B cell (primary cell): ENCODE measurements at regions not wholly inside any gene's neighbourhood (a gene's known extent, or its start where the extent isn't known, plus 50 kb on each side); places are given as distances from the start of the nearest gene placed in this dataset.

ENCODE experiments used
- ATAC-seq: fragments of 200-7000 bp; cut with Tn5 transposase; one replicate; pipeline ENCODE4 v1.10.0; 2021; ENCODE audit warnings: low read depth, mild to moderate bottlenecking, moderate number of reproducible peaks, moderate library complexity
- CTCF ChIA-PET: fragments of 350-600 bp; sonication (Branson Sonifier 250); formaldehyde crosslinking; loops from one replicate; lab custom pipeline; 2021; ENCODE audit warnings: antibody characterized with exemption, inconsistent platforms; lab: Charles Lee
- POLR2A ChIA-PET: fragments of 350-600 bp; sonication (Branson Sonifier 250); formaldehyde crosslinking; loops from one replicate; lab custom pipeline; 2021; ENCODE audit warnings: antibody characterized with exemption; lab: Charles Lee
- DNase-seq: peaks from one replicate; pipeline ENCODE4 v3.0.0; 2013
- H2AFZ ChIP-seq: 2 replicates; pipeline ENCODE4 v1.6.1; 2012; ENCODE audit warnings: mild to moderate bottlenecking, low read depth, low read length; ENCODE audit not compliant: insufficient read depth, poor library complexity, severe bottlenecking
- H3K27ac ChIP-seq, 2 donors: 1 replicate in 1 of 2; 2 replicates in 1 of 2; pipeline ENCODE4 v1.5.1; 2012 to 2013; ENCODE audit warnings: low read length in 2 of 2, mild to moderate bottlenecking in 2 of 2, moderate library complexity in 1 of 2
- H3K27me3 ChIP-seq, 4 experiments: fragments of 200-600 bp in 1 of 4; sonication (generic) in 1 of 4; replicated peaks in 1 of 4; 1 replicate in 2 of 4; 2 replicates in 2 of 4; pipeline versions ENCODE4 v1.6.1 to v1.7.0; 2013 to 2016; ENCODE audit warnings: low read length in 3 of 4, mild to moderate bottlenecking in 2 of 4, mixed read lengths in 1 of 4, moderate library complexity in 1 of 4; ENCODE audit not compliant: insufficient read depth in 4 of 4, control insufficient read depth in 3 of 4; ENCODE audit errors: control extremely low read depth in 1 of 4
- H3K36me3 ChIP-seq, 2 experiments: replicated peaks in 1 of 2; 1 replicate in 1 of 2; 2 replicates in 1 of 2; pipeline versions ENCODE4 v1.6.1 to v1.7.1; 2013; ENCODE audit warnings: low read length in 1 of 2; ENCODE audit not compliant: insufficient read depth in 2 of 2, control insufficient read depth in 1 of 2; ENCODE audit errors: control extremely low read depth in 1 of 2, extremely low read depth in 1 of 2
- H3K4me1 ChIP-seq, 2 donors: fragments of 200-600 bp in 1 of 2; sonication (generic) in 1 of 2; 1 replicate in 1 of 2; 2 replicates in 1 of 2; pipeline versions ENCODE4 v1.5.1 to v1.6.1; 2013 to 2017; ENCODE audit warnings: low read length in 2 of 2; ENCODE audit not compliant: control insufficient read depth in 2 of 2, insufficient read depth in 2 of 2
- H3K4me2 ChIP-seq: replicated peaks from 2 replicates; pipeline ENCODE3; 2012; ENCODE audit warnings: mild to moderate bottlenecking, low read depth, low read length; ENCODE audit not compliant: poor library complexity, severe bottlenecking
- H3K4me3 ChIP-seq, 5 experiments: fragments of 200-600 bp in 1 of 5; sonication (generic) in 1 of 5; 1 replicate in 3 of 5; 2 replicates in 2 of 5; pipeline versions ENCODE4 v1.5.1 to v1.7.0; 2011 to 2016; ENCODE audit warnings: low read length in 4 of 5, mild to moderate bottlenecking in 4 of 5, low read depth in 2 of 5, control low read depth in 1 of 5, moderate library complexity in 1 of 5; ENCODE audit not compliant: insufficient read depth in 1 of 5; ENCODE audit errors: control extremely low read depth in 1 of 5, extremely low read depth in 1 of 5
- H3K79me2 ChIP-seq: fragments of 200-600 bp; sonication (generic); one replicate; pipeline ENCODE4 v1.6.0; 2016; ENCODE audit warnings: low read length; ENCODE audit not compliant: control insufficient read depth, insufficient read depth
- H3K9ac ChIP-seq: fragments of 200-600 bp; sonication (generic); 2 replicates; pipeline ENCODE4 v1.6.1; 2017; ENCODE audit warnings: mild to moderate bottlenecking, low read length, moderate library complexity
- H3K9me3 ChIP-seq, 3 donors: one replicate each; pipeline versions ENCODE4 v1.6.1 to v1.7.1; 2013; ENCODE audit warnings: low read length in 2 of 3; ENCODE audit not compliant: control insufficient read depth in 2 of 3, insufficient read depth in 1 of 3; ENCODE audit errors: control extremely low read depth in 1 of 3
- H4K20me1 ChIP-seq: 2 replicates; pipeline ENCODE4 v1.6.0; 2012; ENCODE audit warnings: mild to moderate bottlenecking, low read length; ENCODE audit not compliant: insufficient read depth, control insufficient read depth, poor library complexity, severe bottlenecking
- H3K27ac Mint-ChIP-seq: one replicate; pipeline ENCODE4 v1.8.0; 2021; ENCODE audit warnings: mixed read lengths
- H3K27me3 Mint-ChIP-seq: one replicate; pipeline ENCODE4 v1.8.0; 2021; ENCODE audit warnings: mixed read lengths
- H3K4me1 Mint-ChIP-seq: one replicate; pipeline ENCODE4 v1.8.0; 2021; ENCODE audit warnings: mixed read lengths
- H3K4me3 Mint-ChIP-seq: one replicate; pipeline ENCODE4 v1.8.0; 2021; ENCODE audit warnings: mixed read lengths
- H3K9me3 Mint-ChIP-seq: one replicate; pipeline ENCODE4 v1.8.0; 2022; ENCODE audit warnings: mixed read lengths; ENCODE audit not compliant: insufficient read depth
- EZH2 ChIP-seq: IDR thresholded peaks from 2 replicates; pipeline ENCODE4 v1.6.1; 2012; ENCODE audit warnings: borderline replicate concordance, low read depth, mild to moderate bottlenecking, moderate library complexity, low read length; ENCODE audit not compliant: insufficient read depth, poor library complexity, severe bottlenecking
- WGBS: methylation state at CpG from one replicate; pipeline ENCODE4 v1.1.5; 2013; ENCODE audit warnings: missing lambda C conversion rate; ENCODE audit not compliant: insufficient coverage; 5-methylcytosine and 5-hydroxymethylcytosine counted together
- intact Hi-C: fragments of 100-400 bp; cut with micrococcal nuclease; formaldehyde crosslinking; loops from one replicate; pipeline ENCODE4 v1.10.0; 2022
- TF ChIP-seq, protein P1 (sequence below): fragments of 200-600 bp; IDR thresholded peaks from one replicate; pipeline ENCODE4 v1.8.0; 2022; ENCODE audit warnings: antibody characterized with exemption, mild to moderate bottlenecking

DNA sequence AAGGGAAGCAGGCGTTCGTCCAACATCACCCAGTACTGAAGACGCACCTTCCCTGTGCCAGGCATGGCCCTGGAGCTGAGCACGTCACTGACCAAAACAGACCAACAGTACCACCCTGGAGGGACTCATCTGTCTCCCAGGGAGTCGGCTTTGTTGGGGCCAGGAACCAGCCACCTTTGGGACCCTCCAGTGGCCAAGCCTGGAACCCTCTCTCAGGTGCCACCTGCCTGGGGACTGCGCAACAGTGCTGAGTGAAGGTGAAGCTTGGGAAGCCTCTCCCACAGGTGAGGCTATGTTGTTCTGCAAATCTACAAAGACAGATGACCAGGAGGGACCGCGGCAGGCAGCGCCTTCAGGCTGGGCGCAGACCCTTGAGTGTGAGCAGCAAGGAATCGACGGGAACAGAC is 91.4 kb upstream of the OTOS start:
- H3K27me3 ChIP-seq: peaks cover 0 to 13% (median 2%) of the 10 kb centered on the region in 4 experiments
- ChIA-PET POLR2A (no interaction called here), CTCF (interaction anchor here (1.6 kb wide), 1 partner anchor 13 kb away, joined by 6 read pairs; no protein-coding TSS in a partner anchor)
- H3K4me3 ChIP-seq: no peak overlapping the region
- no peak overlapping the region for H3K9ac ChIP-seq
- no peaks in the 10 kb centered on the region for H3K79me2 ChIP-seq
- H3K36me3 ChIP-seq: no peaks in the 10 kb centered on the region
- TF ChIP-seq EZH2: no peak
- TF ChIP-seq, protein P1, sequence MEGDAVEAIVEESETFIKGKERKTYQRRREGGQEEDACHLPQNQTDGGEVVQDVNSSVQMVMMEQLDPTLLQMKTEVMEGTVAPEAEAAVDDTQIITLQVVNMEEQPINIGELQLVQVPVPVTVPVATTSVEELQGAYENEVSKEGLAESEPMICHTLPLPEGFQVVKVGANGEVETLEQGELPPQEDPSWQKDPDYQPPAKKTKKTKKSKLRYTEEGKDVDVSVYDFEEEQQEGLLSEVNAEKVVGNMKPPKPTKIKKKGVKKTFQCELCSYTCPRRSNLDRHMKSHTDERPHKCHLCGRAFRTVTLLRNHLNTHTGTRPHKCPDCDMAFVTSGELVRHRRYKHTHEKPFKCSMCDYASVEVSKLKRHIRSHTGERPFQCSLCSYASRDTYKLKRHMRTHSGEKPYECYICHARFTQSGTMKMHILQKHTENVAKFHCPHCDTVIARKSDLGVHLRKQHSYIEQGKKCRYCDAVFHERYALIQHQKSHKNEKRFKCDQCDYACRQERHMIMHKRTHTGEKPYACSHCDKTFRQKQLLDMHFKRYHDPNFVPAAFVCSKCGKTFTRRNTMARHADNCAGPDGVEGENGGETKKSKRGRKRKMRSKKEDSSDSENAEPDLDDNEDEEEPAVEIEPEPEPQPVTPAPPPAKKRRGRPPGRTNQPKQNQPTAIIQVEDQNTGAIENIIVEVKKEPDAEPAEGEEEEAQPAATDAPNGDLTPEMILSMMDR: no peak
- ATAC-seq: no peak
- H3K27me3 Mint-ChIP-seq: peaks cover 19% of the 10 kb centered on the region
- no peak overlapping the region for H3K27ac ChIP-seq
- 91% methylated on average over 9 of the region's 12 CpGs for WGBS
- no peak overlapping the region for H3K27ac Mint-ChIP-seq
- H3K4me1 ChIP-seq: peaks cover 4 to 15% of the 10 kb centered on the region in 2 donors
- no peak overlapping the region for H3K4me2 ChIP-seq
- H2AFZ ChIP-seq: no peak overlapping the region
- H3K9me3 ChIP-seq: peaks cover 0 to 49% (median 15%) of the 10 kb centered on the region in 3 donors
- DNase-seq: no peak
- peaks cover 7% of the 10 kb centered on the region for H3K4me1 Mint-ChIP-seq
- no peaks in the 10 kb centered on the region for H4K20me1 ChIP-seq
- no peak overlapping the region for H3K4me3 Mint-ChIP-seq
- H3K9me3 Mint-ChIP-seq: no peaks in the 10 kb centered on the region
- intact Hi-C loops: no loop called here

GRCh38 chr2:240232264-240232915 is 91.9 kb upstream of the OTOS start:
- Histone ChIP-seq H3K4me3 (no peak overlapping the region), H4K20me1 (no peaks in the 10 kb centered on the region), H3K36me3 (no peaks in the 10 kb centered on the region), H2AFZ (peak overlapping the region; percentile 38), H3K9me3 (peaks cover 0 to 46% (median 15%) of the 10 kb centered on the region in 3 donors), H3K27ac (no peak overlapping the region), H3K9ac (peak overlapping the region; percentile 19), H3K4me2 (peak overlapping the region; percentile 66), H3K4me1 (peaks cover 4 to 15% of the 10 kb centered on the region in 2 donors), H3K79me2 (no peaks in the 10 kb centered on the region), H3K27me3 (peaks cover 0 to 13% (median 2%) of the 10 kb centered on the region in 4 experiments)
- no peaks in the 10 kb centered on the region for H3K9me3 Mint-ChIP-seq
- ChIA-PET CTCF (interaction anchor here (1.6 kb wide), 1 partner anchor 13 kb away, joined by 6 read pairs; no protein-coding TSS in a partner anchor), POLR2A (no interaction called here)
- no peak overlapping the region for H3K4me3 Mint-ChIP-seq
- no peak for DNase-seq
- no peak for ATAC-seq
- peaks cover 7% of the 10 kb centered on the region for H3K4me1 Mint-ChIP-seq
- H3K27me3 Mint-ChIP-seq: peaks cover 19% of the 10 kb centered on the region
- TF ChIP-seq, protein P1: no peak
- no peak for TF ChIP-seq EZH2
- intact Hi-C loops: no loop called here
- WGBS: 83% methylated on average over 22 of the region's 22 CpGs
- no peak overlapping the region for H3K27ac Mint-ChIP-seq
